Stimulated activated CD4-positive, alpha-beta T cell treated with anti-CD3 and anti-CD28 coated beads, Interleukin-1b, Interleukin-23, amount 100 ng/mL, for 24 hours (primary cell): ENCODE measurements at regions not wholly inside any gene's neighbourhood (a gene's known extent, or its start where the extent isn't known, plus 50 kb on each side); places are given as distances from the start of the nearest gene placed in this dataset.

ENCODE experiments used
- DNase-seq, 4 experiments: peaks; one replicate each; pipeline ENCODE4 v3.0.0-alpha.2; 2020; ENCODE audit warnings: low read depth in 4 of 4, low spot score in 1 of 4

DNA sequence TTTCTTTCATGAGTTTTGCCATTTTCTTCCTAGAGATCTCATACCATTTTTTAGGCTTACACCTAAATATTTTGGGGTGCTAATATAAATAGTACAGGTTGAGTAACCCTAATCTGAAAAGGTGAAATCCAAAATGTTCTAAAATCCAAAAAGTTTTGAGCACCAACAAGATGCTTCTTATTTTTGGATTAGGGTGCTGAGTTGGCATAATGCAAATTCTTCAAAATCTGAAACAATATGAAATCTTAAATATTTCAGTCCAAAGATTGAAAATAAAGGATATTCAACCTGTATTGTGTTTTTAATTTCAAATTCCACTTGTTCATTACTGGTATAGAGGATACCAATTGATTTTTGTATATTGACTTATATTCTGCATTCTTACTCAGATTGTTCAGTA is 51.1 kb upstream of the KCNK2 start:
- DNase-seq: no peak
